GM18508 (cell line): ENCODE measurements at regions not wholly inside any gene's neighbourhood (a gene's known extent, or its start where the extent isn't known, plus 50 kb on each side); places are given as distances from the start of the nearest gene placed in this dataset.

ENCODE experiments used
- ATAC-seq: cut with Tn5 transposase; IDR thresholded peaks from one replicate; pipeline ENCODE4 v1.9.1; 2021; ENCODE audit warnings: moderate number of reproducible peaks; ENCODE audit not compliant: insufficient read depth, unreplicated experiment

- no peak for ATAC-seq
These were observed 753.3 kb downstream of the OLFM4 start for GRCh38 chr13:53781941-53782340.

GRCh38 chr13:53782488-53782961 is 753.9 kb downstream of the OLFM4 start:
- peak; percentile 81 for ATAC-seq

DNA sequence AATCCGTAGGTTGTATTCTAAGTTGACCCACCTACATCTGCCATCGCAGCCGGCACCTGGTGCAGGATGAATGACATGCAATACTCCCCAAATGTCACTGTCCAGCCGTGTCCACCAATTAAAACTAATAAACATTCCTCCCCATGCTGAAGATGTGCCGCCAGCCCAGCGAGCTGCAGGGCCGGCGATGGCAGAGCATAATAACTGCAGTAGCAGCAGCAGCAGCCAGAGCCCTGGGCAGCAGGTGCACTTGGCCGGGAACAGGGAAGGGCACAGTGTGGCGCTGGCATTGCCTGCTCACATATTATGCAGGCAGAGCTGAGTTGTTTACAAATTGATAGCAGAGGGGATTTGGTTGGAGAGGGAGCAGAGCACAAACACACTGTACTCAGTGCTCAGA is 754.9 kb downstream of the OLFM4 start:
- ATAC-seq, result no peak

- no peak for ATAC-seq
These were observed 759.7 kb downstream of the OLFM4 start for GRCh38 chr13:53788286-53788685.

GRCh38 chr13:53800011-53800410 is 771.4 kb downstream of the OLFM4 start:
- ATAC-seq, result no peak

GRCh38 chr13:53807251-53807834 is 778.7 kb downstream of the OLFM4 start:
- ATAC-seq, result no peak

DNA sequence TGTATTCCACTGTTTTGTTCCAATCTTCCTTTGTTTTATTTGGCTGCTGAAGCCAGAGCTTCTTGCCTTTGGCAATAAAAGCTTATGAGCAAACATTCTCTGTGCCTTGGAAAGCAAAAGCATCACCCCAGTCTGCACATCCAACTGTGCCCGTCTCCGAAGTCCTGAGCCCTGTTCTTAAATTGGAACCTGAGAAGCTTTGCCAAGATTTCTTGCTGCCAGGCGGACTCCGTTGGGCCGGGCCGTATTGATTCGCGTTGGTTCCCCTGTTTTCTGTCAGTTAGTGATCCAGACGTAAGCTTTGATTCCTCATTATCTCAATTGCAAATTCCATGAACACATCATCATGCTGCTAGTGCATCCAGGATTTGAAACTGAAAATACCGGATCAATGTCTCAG is 793.0 kb downstream of the OLFM4 start:
- no peak for ATAC-seq

DNA sequence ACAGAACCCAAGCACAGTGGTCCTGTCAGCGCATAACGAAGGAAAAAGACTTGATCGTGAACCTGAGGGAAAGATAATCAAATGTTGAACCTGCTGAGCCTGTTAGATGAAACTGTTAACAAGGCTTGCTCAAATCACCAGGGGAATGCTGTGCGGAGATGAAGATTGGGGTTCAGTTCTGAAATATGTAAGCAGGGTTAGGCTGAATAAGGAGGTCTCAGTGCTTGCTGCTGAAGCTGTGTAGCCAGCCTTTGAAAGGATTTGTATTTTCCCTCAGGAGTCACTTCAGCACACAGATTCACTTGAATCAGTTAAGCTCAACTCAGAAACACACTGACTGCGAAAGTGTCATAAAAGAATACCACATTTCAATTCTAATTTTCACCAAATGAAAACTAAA is 793.5 kb downstream of the OLFM4 start:
- no peak for ATAC-seq

GRCh38 chr13:53839461-53839860 is 810.8 kb downstream of the OLFM4 start:
- no peak for ATAC-seq

GRCh38 chr13:53844473-53845146 is 816.0 kb downstream of the OLFM4 start:
- no peak for ATAC-seq

GRCh38 chr13:53847502-53847901 is 818.9 kb downstream of the OLFM4 start:
- ATAC-seq, result no peak

DNA sequence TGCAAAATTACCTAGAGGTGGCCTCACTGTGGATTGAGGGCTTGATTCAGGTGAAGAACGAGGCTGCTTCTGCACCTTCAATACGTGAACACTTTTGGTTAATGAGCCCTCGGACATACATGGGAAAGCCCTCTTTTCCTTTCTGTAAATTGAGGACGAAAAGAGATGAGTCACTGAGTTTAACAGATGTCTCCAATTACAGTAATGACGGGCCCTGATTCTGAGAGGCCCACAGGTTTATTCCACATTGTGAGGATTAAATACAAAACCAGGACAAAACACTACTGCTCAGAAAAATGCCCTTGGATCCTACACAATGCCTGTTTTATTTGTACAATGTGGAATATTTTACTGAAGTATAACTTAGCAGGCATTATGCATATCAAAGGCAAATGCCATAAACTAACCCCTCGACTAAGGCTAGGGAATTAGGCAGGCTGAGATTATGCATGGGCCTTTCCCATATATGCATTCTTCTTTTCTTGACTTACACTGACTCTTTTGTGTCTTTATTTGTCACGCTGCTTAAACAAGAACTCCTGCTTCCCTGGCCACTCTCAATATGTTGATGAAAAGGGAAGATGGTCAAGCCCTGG is 819.9 kb downstream of the OLFM4 start:
- no peak for ATAC-seq

GRCh38 chr13:53854321-53854720 is 825.7 kb downstream of the OLFM4 start:
- no peak for ATAC-seq

DNA sequence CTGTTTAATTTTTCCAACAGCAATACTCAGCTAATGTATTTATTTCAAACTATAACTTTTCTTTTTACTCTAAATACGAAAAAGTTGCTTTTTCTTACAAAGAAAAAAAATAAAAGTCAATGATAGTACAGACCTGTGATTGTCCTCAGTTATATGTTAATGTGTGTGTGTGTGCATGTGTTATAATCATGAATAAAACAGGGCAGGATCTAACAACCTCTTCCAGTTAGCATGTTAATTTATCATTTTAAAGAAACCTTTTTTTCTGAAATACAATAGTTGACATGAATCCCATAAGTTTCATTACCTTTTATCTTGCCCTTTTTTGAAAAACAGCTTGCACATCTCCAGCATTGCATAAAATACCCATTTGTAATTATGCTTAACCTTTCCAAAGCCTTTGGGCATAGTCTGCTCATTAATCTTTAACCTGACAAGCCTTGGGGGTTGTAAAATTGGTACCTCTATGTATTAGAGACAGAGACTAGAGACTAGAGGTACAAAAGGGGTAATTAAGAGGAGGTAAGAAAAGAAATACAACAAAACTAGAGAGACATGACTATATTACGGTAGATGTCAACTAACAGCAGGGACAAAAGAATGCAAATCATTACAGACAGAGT is 828.1 kb downstream of the OLFM4 start:
- no peak for ATAC-seq

- ATAC-seq, result no peak
These were observed 834.9 kb downstream of the OLFM4 start for GRCh38 chr13:53863520-53863919.

- ATAC-seq, result no peak
These were observed 844.9 kb downstream of the OLFM4 start for GRCh38 chr13:53873558-53873957.

- ATAC-seq, result no peak
These were observed 850.2 kb downstream of the OLFM4 start for GRCh38 chr13:53878861-53879260.

DNA sequence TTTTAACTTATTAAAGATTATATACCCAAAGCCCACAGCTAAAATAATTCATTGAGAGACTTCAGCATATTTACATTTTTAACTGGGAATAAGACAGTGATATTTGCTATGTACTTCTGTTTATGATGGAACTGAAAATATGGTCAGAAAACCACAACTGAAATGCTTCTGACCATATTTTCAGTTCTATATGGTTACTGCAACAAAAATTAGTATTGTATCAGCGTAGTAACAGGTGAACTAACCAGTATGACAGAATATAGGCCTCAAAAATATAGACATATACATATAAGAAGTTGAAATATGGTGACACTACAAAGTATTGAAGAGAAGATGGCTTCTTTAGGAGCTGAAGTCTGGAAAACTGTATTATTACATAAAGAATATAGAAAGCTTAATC is 857.4 kb downstream of the OLFM4 start:
- no peak for ATAC-seq

DNA sequence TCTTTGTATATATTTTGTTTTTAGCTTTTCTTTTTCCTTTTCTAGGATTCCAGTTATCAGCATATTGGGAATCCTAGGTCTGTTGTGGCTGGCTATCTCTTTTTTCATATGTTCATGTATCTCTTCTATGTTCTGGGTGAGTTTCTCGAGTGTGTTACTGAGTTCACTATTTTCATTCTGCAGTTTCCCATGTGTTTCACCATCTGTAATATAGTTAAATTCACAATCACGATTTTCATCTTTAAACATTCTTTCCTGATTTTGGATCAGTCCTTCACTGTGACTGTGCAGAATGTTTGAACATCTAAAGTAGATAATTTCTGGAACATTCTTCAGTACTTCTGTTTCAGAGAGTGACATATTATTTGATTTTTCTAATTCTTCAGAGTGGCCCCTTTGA is 862.1 kb downstream of the OLFM4 start:
- no peak for ATAC-seq

DNA sequence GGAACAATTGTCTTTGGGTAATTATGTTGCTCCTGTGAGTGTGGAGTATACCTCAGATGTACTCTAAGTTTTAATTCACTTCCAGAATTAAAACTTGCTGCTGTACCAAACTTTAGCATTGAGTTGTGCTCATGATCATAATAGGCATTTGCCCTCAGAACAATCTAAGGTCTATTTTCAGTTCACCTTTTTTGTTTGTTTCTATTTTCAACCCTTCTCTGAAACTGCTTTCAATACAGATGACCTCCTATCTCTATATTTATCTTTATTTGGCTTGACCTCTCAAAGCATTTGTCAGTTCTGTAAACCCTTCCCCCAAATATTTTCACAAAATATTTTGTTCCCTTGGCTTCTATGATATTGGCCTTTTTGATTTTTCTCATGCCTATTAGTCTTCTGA is 873.0 kb downstream of the OLFM4 start:
- no peak for ATAC-seq

- no peak for ATAC-seq
These were observed 879.3 kb downstream of the OLFM4 start for GRCh38 chr13:53907891-53908290.
